Endodermal cell (in vitro differentiated cells): ENCODE measurements at regions not wholly inside any gene's neighbourhood (a gene's known extent, or its start where the extent isn't known, plus 50 kb on each side); places are given as distances from the start of the nearest gene placed in this dataset.

Experiments
- DNase-seq: peaks from one replicate; pipeline ENCODE4 v3.0.0-alpha.2; 2017
- H3K27ac ChIP-seq: 2 replicates; pipeline ENCODE4 v1.5.1; 2013; ENCODE audit warnings: mild to moderate bottlenecking, low read depth, low read length, moderate library complexity
- H3K27me3 ChIP-seq: 2 replicates; pipeline ENCODE4 v1.6.1; 2013; ENCODE audit warnings: mild to moderate bottlenecking, low read length, moderate library complexity; ENCODE audit not compliant: insufficient read depth, control insufficient read depth, poor library complexity, severe bottlenecking
- H3K36me3 ChIP-seq: 2 replicates; pipeline ENCODE4 v1.7.0; 2013; ENCODE audit warnings: mild to moderate bottlenecking, low read length, moderate library complexity; ENCODE audit not compliant: control insufficient read depth, insufficient read depth
- H3K4me1 ChIP-seq: one replicate; pipeline ENCODE4 v1.7.0; 2013; ENCODE audit warnings: low read length; ENCODE audit not compliant: control insufficient read depth, insufficient read depth
- H3K4me3 ChIP-seq: 2 replicates; pipeline ENCODE4 v1.5.1; 2013; ENCODE audit warnings: mild to moderate bottlenecking, low read length, moderate library complexity
- H3K9ac ChIP-seq: 2 replicates; pipeline ENCODE4 v1.6.1; 2013; ENCODE audit warnings: mild to moderate bottlenecking, low read length, moderate library complexity; ENCODE audit not compliant: poor library complexity, severe bottlenecking; ENCODE audit errors: extremely low read depth
- H3K9me3 ChIP-seq: 2 replicates; pipeline ENCODE4 v1.6.1; 2013; ENCODE audit warnings: mild to moderate bottlenecking, low read length, moderate library complexity; ENCODE audit not compliant: control insufficient read depth
- H3K27ac Mint-ChIP-seq: 2 replicates; pipeline ENCODE4 v1.8.0; 2020; ENCODE audit warnings: mixed read lengths
- H3K27me3 Mint-ChIP-seq: 2 replicates; pipeline ENCODE4 v1.8.0; 2021; ENCODE audit warnings: mild to moderate bottlenecking, mixed read lengths; ENCODE audit not compliant: insufficient read depth
- H3K36me3 Mint-ChIP-seq: 2 replicates; pipeline ENCODE4 v1.8.0; 2020; ENCODE audit warnings: low read depth, mixed read lengths
- H3K4me1 Mint-ChIP-seq: 2 replicates; pipeline ENCODE4 v1.8.0; 2020; ENCODE audit warnings: mixed read lengths
- H3K4me3 Mint-ChIP-seq: 2 replicates; pipeline ENCODE4 v1.8.0; 2020; ENCODE audit warnings: mild to moderate bottlenecking, moderate library complexity, mixed read lengths
- H3K9me3 Mint-ChIP-seq: 2 replicates; pipeline ENCODE4 v1.8.0; 2020; ENCODE audit warnings: mild to moderate bottlenecking, mixed read lengths
- WGBS, 2 experiments: methylation state at CpG; one replicate each; pipeline versions ENCODE4 v1.1.5 to v1.1.7; 2013; ENCODE audit warnings: missing lambda C conversion rate in 2 of 2, mixed read lengths in 1 of 2; ENCODE audit not compliant: insufficient coverage in 1 of 2, insufficient read length in 1 of 2; 5-methylcytosine and 5-hydroxymethylcytosine counted together
- TF ChIP-seq, protein P1 (sequence below): fragments of 200-600 bp; sonication (generic); conservative IDR thresholded peaks from 2 replicates; pipeline ENCODE4 v1.5.0; 2021; ENCODE audit warnings: antibody characterized with exemption, mild to moderate bottlenecking

DNA sequence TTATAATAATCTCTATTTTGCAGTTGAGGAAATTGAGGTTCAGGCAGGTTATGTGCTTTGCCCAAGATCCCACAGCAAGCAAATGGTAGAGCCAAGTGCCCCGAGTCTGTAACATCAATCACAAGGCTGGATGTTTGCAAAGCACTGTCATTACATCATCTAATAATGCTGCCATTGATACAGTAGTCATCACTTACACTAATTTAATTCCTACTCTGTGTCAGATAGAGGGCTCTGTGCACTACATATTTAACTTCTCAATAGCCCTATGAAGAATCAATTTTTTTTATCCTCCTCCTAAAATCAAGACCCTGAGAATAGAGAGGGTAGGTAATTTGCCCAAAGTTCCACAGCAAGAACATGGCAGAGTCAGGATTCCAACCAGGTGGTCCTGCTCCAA, 178.1 kb upstream of the VASH1 start:
- WGBS, 2 experiments, result 97 to 100% methylated on average over 1 of the region's 1 CpG
- no peaks in the 10 kb centered on the region for H3K36me3 Mint-ChIP-seq
- H3K4me3 Mint-ChIP-seq, result no peak overlapping the region
- H3K4me1 Mint-ChIP-seq, result peaks cover 8% of the 10 kb centered on the region
- peaks cover 7% of the 10 kb centered on the region for H3K9me3 ChIP-seq
- peaks cover 6% of the 10 kb centered on the region for H3K9me3 Mint-ChIP-seq
- H3K36me3 ChIP-seq, result no peaks in the 10 kb centered on the region
- no peak overlapping the region for H3K9ac ChIP-seq
- H3K4me1 ChIP-seq, result no peaks in the 10 kb centered on the region
- TF ChIP-seq, protein P1, sequence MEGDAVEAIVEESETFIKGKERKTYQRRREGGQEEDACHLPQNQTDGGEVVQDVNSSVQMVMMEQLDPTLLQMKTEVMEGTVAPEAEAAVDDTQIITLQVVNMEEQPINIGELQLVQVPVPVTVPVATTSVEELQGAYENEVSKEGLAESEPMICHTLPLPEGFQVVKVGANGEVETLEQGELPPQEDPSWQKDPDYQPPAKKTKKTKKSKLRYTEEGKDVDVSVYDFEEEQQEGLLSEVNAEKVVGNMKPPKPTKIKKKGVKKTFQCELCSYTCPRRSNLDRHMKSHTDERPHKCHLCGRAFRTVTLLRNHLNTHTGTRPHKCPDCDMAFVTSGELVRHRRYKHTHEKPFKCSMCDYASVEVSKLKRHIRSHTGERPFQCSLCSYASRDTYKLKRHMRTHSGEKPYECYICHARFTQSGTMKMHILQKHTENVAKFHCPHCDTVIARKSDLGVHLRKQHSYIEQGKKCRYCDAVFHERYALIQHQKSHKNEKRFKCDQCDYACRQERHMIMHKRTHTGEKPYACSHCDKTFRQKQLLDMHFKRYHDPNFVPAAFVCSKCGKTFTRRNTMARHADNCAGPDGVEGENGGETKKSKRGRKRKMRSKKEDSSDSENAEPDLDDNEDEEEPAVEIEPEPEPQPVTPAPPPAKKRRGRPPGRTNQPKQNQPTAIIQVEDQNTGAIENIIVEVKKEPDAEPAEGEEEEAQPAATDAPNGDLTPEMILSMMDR, result no peak
- H3K27ac ChIP-seq, result no peak overlapping the region
- no peak overlapping the region for H3K4me3 ChIP-seq
- H3K27ac Mint-ChIP-seq, result peak overlapping the region; percentile 15
- no peaks in the 10 kb centered on the region for H3K27me3 ChIP-seq
- no peaks in the 10 kb centered on the region for H3K27me3 Mint-ChIP-seq
- DNase-seq, result no peak

DNA sequence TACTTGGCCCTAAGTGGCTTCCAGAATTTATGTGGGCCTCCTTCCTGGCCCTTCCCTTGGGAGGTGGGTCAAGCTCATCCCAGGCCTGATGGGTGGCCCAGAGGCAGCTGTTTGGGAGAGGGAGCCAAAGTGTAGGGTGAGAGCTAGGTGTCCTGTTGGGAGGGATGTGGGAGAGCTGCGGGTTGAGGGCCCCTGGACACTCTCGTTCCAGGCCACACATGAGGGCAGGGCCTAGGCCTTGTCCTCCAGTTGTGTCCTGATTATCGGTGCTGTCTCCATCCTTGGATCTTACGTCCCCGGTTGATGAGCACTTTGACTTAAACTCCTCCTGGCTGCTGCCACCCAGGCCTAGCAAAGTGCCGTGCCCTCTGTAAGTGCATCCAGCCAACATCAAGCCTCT, 177.5 kb upstream of the VASH1 start:
- Mint-ChIP-seq H3K4me3 (no peak overlapping the region), H3K9me3 (peaks cover 8% of the 10 kb centered on the region)

DNA sequence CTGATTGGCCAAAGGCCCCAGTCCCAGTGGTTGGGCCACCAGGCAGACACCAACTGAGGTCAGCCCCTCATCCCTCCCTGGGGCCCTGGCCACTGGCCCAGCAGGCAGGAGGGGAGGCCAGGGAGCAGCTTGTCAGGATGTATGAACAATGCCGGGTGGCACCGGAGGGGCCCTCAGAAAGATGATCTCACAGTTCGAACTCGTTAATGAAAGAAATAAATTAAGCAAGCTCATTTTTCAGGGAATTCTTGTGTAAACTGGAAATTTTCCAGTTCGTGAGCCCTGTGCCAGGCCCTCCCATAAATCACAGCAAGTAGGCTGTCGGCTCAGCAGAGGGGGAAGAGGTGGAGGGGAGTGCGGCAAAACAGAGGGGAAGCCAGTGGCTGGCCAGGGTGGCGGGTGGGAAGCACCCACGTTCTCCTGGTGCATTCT, 177.0 kb upstream of the VASH1 start:
- Mint-ChIP-seq H3K4me3 (no peak overlapping the region), H3K4me1 (peaks cover 8% of the 10 kb centered on the region), H3K27ac (no peak overlapping the region), H3K27me3 (no peaks in the 10 kb centered on the region), H3K9me3 (peaks cover 8% of the 10 kb centered on the region), H3K36me3 (no peaks in the 10 kb centered on the region)
- Histone ChIP-seq H3K27ac (no peak overlapping the region), H3K4me1 (no peaks in the 10 kb centered on the region), H3K4me3 (no peak overlapping the region), H3K27me3 (no peaks in the 10 kb centered on the region), H3K9ac (no peak overlapping the region), H3K36me3 (no peaks in the 10 kb centered on the region), H3K9me3 (peaks cover 7% of the 10 kb centered on the region)
- 94 to 95% methylated on average over 8 to 9 of the region's 9 CpGs for WGBS, 2 experiments
- TF ChIP-seq, protein P1, result no peak
- DNase-seq, result no peak

More for the DNA sequence above, 177.5 kb upstream of the VASH1 start:
- Histone ChIP-seq H3K9ac (no peak overlapping the region), H3K4me3 (no peak overlapping the region), H3K27me3 (no peaks in the 10 kb centered on the region), H3K9me3 (peaks cover 7% of the 10 kb centered on the region), H3K4me1 (no peaks in the 10 kb centered on the region), H3K27ac (no peak overlapping the region), H3K36me3 (no peaks in the 10 kb centered on the region)
- Mint-ChIP-seq H3K36me3 (no peaks in the 10 kb centered on the region), H3K4me1 (peaks cover 8% of the 10 kb centered on the region), H3K27me3 (no peaks in the 10 kb centered on the region), H3K27ac (no peak overlapping the region)
- WGBS, 2 experiments, result 95 to 100% methylated on average over 3 to 6 of the region's 6 CpGs
- DNase-seq, result no peak
- TF ChIP-seq, protein P1, result no peak
